K562 (cell line): ENCODE measurements at regions not wholly inside any gene's neighbourhood (a gene's known extent, or its start where the extent isn't known, plus 50 kb on each side); places are given as distances from the start of the nearest gene placed in this dataset.

Experiments used
- ATAC-seq: fragments of 200-7000 bp; cut with Tn5 transposase; 3 replicates; pipeline ENCODE4 v1.9.1; 2020; ENCODE audit warnings: moderate library complexity
- BruUV-seq: library from RNA; stranded (reverse); fragments of 400-500 nt; replicated peaks from 2 replicates; lab custom pipeline; 2021; lab: Mats Ljungman, UMichigan
- CTCF ChIA-PET: fragments of 300-600 bp; formaldehyde crosslinking; extraction: SDS; loops from one replicate; lab custom pipeline; 2021; ENCODE audit warnings: low intra/inter-chr PET ratio; lab: Yijun Ruan, JAX
- POLR2A ChIA-PET: fragments of 300-600, 350-650 bp; sonication (Branson Sonifier 250); formaldehyde crosslinking; extraction: SDS; loops from one replicate; lab custom pipeline; 2021; ENCODE audit warnings: antibody characterized with exemption, inconsistent platforms; lab: Yijun Ruan, JAX
- DNase-seq, 4 experiments: peaks; one replicate each; pipeline versions ENCODE4 v3.0.0 to v3.0.0-alpha.2; 2011 to 2018; ENCODE audit warnings: low spot score in 3 of 4, mixed read lengths in 3 of 4; ENCODE audit errors: extremely low read depth in 1 of 4
- FAIRE-seq: peaks from 2 replicates; lab custom pipeline; 2011; peaks lifted over from hg19 to GRCh38; lab: Jason Lieb, UNC
- H2AFZ ChIP-seq: 2 replicates; pipeline ENCODE4 v1.6.0; 2011; ENCODE audit warnings: low read depth, low read length, control low read depth, inconsistent platforms
- H3K27ac ChIP-seq: fragments of 200-600 bp; 3 replicates; pipeline ENCODE4 v1.8.0; 2011; ENCODE audit warnings: low read depth, mild to moderate bottlenecking, control low read depth, inconsistent platforms, low read length, moderate library complexity, mixed read lengths; ENCODE audit errors: extremely low read depth
- H3K27me3 ChIP-seq, 2 experiments: fragments of 300-600 bp in 1 of 2; 2 replicates in 1 of 2; 3 replicates in 1 of 2; pipeline versions ENCODE4 v1.6.0 to v1.8.0; 2011; ENCODE audit warnings: inconsistent platforms in 2 of 2, low read length in 2 of 2, mild to moderate bottlenecking in 1 of 2, mixed read lengths in 1 of 2, moderate library complexity in 1 of 2; ENCODE audit not compliant: control insufficient read depth in 2 of 2, insufficient read depth in 2 of 2
- H3K36me3 ChIP-seq: fragments of 300-600 bp; 3 replicates; pipeline ENCODE4 v1.8.0; 2011; ENCODE audit warnings: mild to moderate bottlenecking, low read length, inconsistent platforms; ENCODE audit not compliant: control insufficient read depth, insufficient read depth
- H3K4me1 ChIP-seq, 2 experiments: fragments of 200-600 bp in 1 of 2; replicated peaks in 1 of 2; 2 replicates in 1 of 2; 3 replicates in 1 of 2; pipeline versions ENCODE4 v1.5.1 to v1.8.0; 2011; ENCODE audit warnings: inconsistent platforms in 2 of 2, low read length in 2 of 2, mild to moderate bottlenecking in 1 of 2, mixed read lengths in 1 of 2, moderate library complexity in 1 of 2; ENCODE audit not compliant: control insufficient read depth in 2 of 2, insufficient read depth in 2 of 2
- H3K4me2 ChIP-seq: 2 replicates; pipeline ENCODE4 v1.6.1; 2011; ENCODE audit warnings: low read length, control low read depth, inconsistent platforms, mixed read lengths; ENCODE audit not compliant: insufficient read depth
- H3K4me3 ChIP-seq: fragments of 200-600 bp; sonication (generic), shearing (Covaris generic); 2 replicates; pipeline ENCODE4 v1.5.1; 2016; ENCODE audit warnings: control low read depth, inconsistent platforms
- H3K79me2 ChIP-seq: fragments of 200-600 bp; 3 replicates; pipeline ENCODE4 v1.8.0; 2011; ENCODE audit warnings: low read length, inconsistent platforms; ENCODE audit not compliant: control insufficient read depth, insufficient read depth
- H3K9ac ChIP-seq, 2 experiments: 2 replicates each; pipeline versions ENCODE4 v1.6.0 to v1.6.1; 2011; ENCODE audit warnings: low read depth in 2 of 2, low read length in 2 of 2, control low read depth in 1 of 2, inconsistent platforms in 1 of 2, mild to moderate bottlenecking in 1 of 2, mixed read lengths in 1 of 2; ENCODE audit not compliant: insufficient read depth in 1 of 2
- H3K9me1 ChIP-seq: one replicate; pipeline ENCODE4 v1.6.0; 2011; ENCODE audit warnings: inconsistent platforms, mild to moderate bottlenecking, low read length, moderate library complexity; ENCODE audit not compliant: control insufficient read depth, insufficient read depth
- H3K9me3 ChIP-seq: replicated peaks from 2 replicates; pipeline ENCODE4 v1.5.1; 2011; ENCODE audit warnings: low read depth, low read length, inconsistent platforms; ENCODE audit not compliant: control insufficient read depth, insufficient read depth
- H4K20me1 ChIP-seq: replicated peaks from 2 replicates; pipeline ENCODE4 v1.6.1; 2011; ENCODE audit warnings: low read length, inconsistent platforms, mixed read lengths; ENCODE audit not compliant: control insufficient read depth, insufficient read depth
- ARID3A ChIP-seq: IDR thresholded peaks from 2 replicates; pipeline ENCODE4 v1.6.1; 2012; ENCODE audit warnings: low read depth, low read length, improper control_type of control experiment, borderline replicate concordance
- CBX1 ChIP-seq: sonication (generic); IDR thresholded peaks from 2 replicates; pipeline ENCODE4 v1.6.1; 2016; ENCODE audit warnings: antibody characterized with exemption, low read depth, mild to moderate bottlenecking
- CBX8 ChIP-seq: fragments of 200-600 bp; sonication (generic); IDR thresholded peaks from 2 replicates; pipeline ENCODE4 v1.6.1; 2012; ENCODE audit warnings: borderline replicate concordance, mixed run types, low read depth, mild to moderate bottlenecking, moderate library complexity, mixed read lengths, low read length, control low read depth, inconsistent platforms; ENCODE audit not compliant: poor library complexity, severe bottlenecking; ENCODE audit errors: extremely low read depth
- EGR1 ChIP-seq: fragments of 450-650 bp; conservative IDR thresholded peaks from 2 replicates; pipeline ENCODE4 v1.6.1; 2017; ENCODE audit warnings: mild to moderate bottlenecking
- GMEB1 ChIP-seq: fragments of 250-450 bp; sonication (Bioruptor Pico); IDR thresholded peaks from 2 replicates; pipeline ENCODE4 v1.4.0; 2020; ENCODE audit warnings: mild to moderate bottlenecking
- POLR2A ChIP-seq: fragments of 450-650 bp; conservative IDR thresholded peaks from 2 replicates; pipeline ENCODE4 v1.6.1; 2016
- RNF2 ChIP-seq: sonication (generic); IDR thresholded peaks from 2 replicates; pipeline ENCODE4 v1.6.1; 2016
- SMARCA5 ChIP-seq: fragments of 450-650 bp; IDR thresholded peaks from 2 replicates; pipeline ENCODE4 v1.6.1; 2016
- SREBF1 ChIP-seq: fragments of 150-350 bp; IDR thresholded peaks from 2 replicates; pipeline ENCODE4 v1.6.1; 2014; ENCODE audit warnings: antibody characterized with exemption, low read depth, low read length, borderline replicate concordance
- ZBTB1 ChIP-seq: sonication (generic); formaldehyde crosslinking; IDR thresholded peaks from 2 replicates; pipeline ENCODE4 v1.8.1; 2023; ENCODE audit warnings: missing genetic modification reagents, low read depth, mild to moderate bottlenecking, borderline replicate concordance
- ZNF717 ChIP-seq: fragments of 250-450 bp; sonication (Bioruptor Pico); IDR thresholded peaks from 2 replicates; pipeline ENCODE4 v1.5.0; 2021
- WGBS: fragments of 100-300 bp; shearing (Covaris generic); methylation state at CpG from one replicate; pipeline ENCODE4 v1.1.6; 2016; ENCODE audit warnings: low coverage, mixed read lengths; ENCODE audit not compliant: insufficient coverage; ENCODE audit errors: missing lambda C conversion rate; 5-methylcytosine and 5-hydroxymethylcytosine counted together
- in situ Hi-C: fragments of 300-500 bp; cut with MboI; formaldehyde crosslinking; loops from 4 replicates; pipeline ENCODE4 v1.15.0; 2018; ENCODE audit warnings: inconsistent platforms, mixed read lengths
- intact Hi-C: fragments of 100-400 bp; cut with micrococcal nuclease; formaldehyde crosslinking; loops from 2 replicates; pipeline ENCODE4 v1.14.2; 2022
- TF ChIP-seq, protein P1 (sequence below): fragments of 250-450 bp; sonication (Bioruptor Pico); IDR thresholded peaks from 2 replicates; pipeline ENCODE4 v1.8.0; 2022; ENCODE audit warnings: inconsistent platforms, mild to moderate bottlenecking, moderate library complexity, borderline replicate concordance
- TF ChIP-seq, protein P2 (sequence below): sonication (generic); formaldehyde crosslinking; IDR thresholded peaks from 2 replicates; pipeline ENCODE4 v1.5.0; 2020; ENCODE audit warnings: missing genetic modification reagents

DNA sequence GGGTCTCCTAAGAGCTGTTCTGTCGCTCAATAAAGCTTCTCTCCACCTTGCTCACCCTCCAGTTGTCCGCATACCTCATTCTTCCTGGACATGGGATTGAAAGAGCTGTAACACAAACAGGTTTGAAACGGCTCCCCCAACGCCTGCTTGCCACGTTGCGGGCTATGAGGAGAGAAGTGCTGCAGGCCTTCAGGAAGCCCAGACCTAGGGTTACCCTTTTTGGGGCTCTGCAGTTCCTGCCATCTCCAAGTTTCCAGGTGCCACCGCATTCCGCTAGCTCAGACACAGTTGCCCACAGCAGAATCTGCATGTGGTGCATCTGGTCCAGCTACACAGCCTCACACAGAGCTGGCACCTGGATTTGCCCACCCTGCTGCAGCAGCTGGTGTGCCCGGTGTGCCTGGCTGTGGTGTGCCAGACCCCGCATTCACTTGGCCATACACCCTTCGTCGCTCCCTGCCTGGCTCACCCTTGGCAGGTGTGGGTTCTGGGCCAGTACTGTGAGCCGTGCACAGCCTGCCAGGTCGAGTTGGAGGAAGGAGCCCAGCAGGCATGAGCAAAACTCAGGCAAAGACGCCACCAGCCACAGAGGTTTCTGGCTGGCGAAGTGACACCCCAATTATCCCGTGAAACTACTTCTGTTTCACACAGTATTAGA, 253.2 kb upstream of the SEMA3A start:
- ATAC-seq (no peak), DNase-seq (no peak), FAIRE-seq (no peak)
- in situ Hi-C loops (no loop called here), intact Hi-C loops (no loop called here)
- ChIA-PET CTCF (no interaction called here), POLR2A (no interaction called here)
- no peaks in the 10 kb centered on the region for H3K27me3 ChIP-seq
- no peaks in the 10 kb centered on the region for H3K79me2 ChIP-seq
- no peak overlapping the region for H3K4me2 ChIP-seq
- no peaks in the 10 kb centered on the region for H3K36me3 ChIP-seq
- no peak overlapping the region for H3K9ac ChIP-seq
- no peak overlapping the region for H3K27ac ChIP-seq
- no peak for TF ChIP-seq ZNF717 (CRISPR knock-in tag)
- no peak for TF ChIP-seq POLR2A
- no peak for TF ChIP-seq CBX8
- TF ChIP-seq EGR1: no peak
- no peak for TF ChIP-seq SREBF1
- no peak for TF ChIP-seq ZBTB1 (CRISPR knock-in tag)
- TF ChIP-seq ARID3A: no peak
- no peak for TF ChIP-seq GMEB1 (CRISPR knock-in tag)
- TF ChIP-seq, protein P1, sequence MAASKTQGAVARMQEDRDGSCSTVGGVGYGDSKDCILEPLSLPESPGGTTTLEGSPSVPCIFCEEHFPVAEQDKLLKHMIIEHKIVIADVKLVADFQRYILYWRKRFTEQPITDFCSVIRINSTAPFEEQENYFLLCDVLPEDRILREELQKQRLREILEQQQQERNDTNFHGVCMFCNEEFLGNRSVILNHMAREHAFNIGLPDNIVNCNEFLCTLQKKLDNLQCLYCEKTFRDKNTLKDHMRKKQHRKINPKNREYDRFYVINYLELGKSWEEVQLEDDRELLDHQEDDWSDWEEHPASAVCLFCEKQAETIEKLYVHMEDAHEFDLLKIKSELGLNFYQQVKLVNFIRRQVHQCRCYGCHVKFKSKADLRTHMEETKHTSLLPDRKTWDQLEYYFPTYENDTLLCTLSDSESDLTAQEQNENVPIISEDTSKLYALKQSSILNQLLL (CRISPR knock-in tag): no peak
- no peak for TF ChIP-seq CBX1
- no peak for TF ChIP-seq RNF2
- TF ChIP-seq SMARCA5: no peak
- TF ChIP-seq, protein P2, sequence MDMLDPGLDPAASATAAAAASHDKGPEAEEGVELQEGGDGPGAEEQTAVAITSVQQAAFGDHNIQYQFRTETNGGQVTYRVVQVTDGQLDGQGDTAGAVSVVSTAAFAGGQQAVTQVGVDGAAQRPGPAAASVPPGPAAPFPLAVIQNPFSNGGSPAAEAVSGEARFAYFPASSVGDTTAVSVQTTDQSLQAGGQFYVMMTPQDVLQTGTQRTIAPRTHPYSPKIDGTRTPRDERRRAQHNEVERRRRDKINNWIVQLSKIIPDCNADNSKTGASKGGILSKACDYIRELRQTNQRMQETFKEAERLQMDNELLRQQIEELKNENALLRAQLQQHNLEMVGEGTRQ (CRISPR knock-in tag): no peak
- H2AFZ ChIP-seq: no peak overlapping the region
- no TSS peak for BruUV-seq
- H4K20me1 ChIP-seq: no peaks in the 10 kb centered on the region
- no peaks in the 10 kb centered on the region for H3K9me1 ChIP-seq
- no peaks in the 10 kb centered on the region for H3K4me1 ChIP-seq
- no peaks in the 10 kb centered on the region for H3K9me3 ChIP-seq
- no peak overlapping the region for H3K4me3 ChIP-seq
- 5% methylated on average over 17 of the region's 17 CpGs for WGBS
